ENCODE measurements at regions not wholly inside any gene's neighbourhood (a gene's known extent, or its start where the extent isn't known, plus 50 kb on each side); places are given as distances from the start of the nearest gene placed in this dataset.

- TF ChIP-seq PURB (CRISPR knock-in tag; IDR thresholded peaks at IDR 0.05; ENCODE audit: low read depth) (no peak), ZNF280B (CRISPR knock-in tag; IDR thresholded peaks at IDR 0.05) (no peak), MIER1 (IDR thresholded peaks at IDR 0.05; ENCODE audit: low read depth) (no peak), POLR3G (IDR thresholded peaks at IDR 0.05; ENCODE audit: extremely low read depth, insufficient read length, insufficient replicate concordance) (no peak), BCL6 (CRISPR knock-in tag; IDR thresholded peaks at IDR 0.05) (no peak), IRF2 (CRISPR knock-in tag; IDR thresholded peaks at IDR 0.05) (no peak), ZKSCAN8 (CRISPR knock-in tag; IDR thresholded peaks at IDR 0.05) (0 out of 2 replicates have a peak, but pooled peaks have one; percentile 35), FUS (optimal IDR thresholded peaks at IDR 0.05; ENCODE audit: low read depth, low read length) (no peak), TAF15 (IDR thresholded peaks at IDR 0.05; ENCODE audit: low read depth, low read length) (0 out of 2 replicates have a peak, but pooled peaks have one; percentile 50), ZNF780A (CRISPR knock-in tag; IDR thresholded peaks at IDR 0.05) (no peak), ZC3H4 (CRISPR knock-in tag; IDR thresholded peaks at IDR 0.05; ENCODE audit: borderline replicate concordance) (no peak), FOXO4 (CRISPR knock-in tag; IDR thresholded peaks at IDR 0.05) (no peak), NCOA4 (IDR thresholded peaks at IDR 0.05; ENCODE audit: partially characterized antibody) (no peak), SRSF3 (IDR thresholded peaks at IDR 0.05; ENCODE audit: insufficient read depth, low read length) (no peak), NFIC (IDR thresholded peaks at IDR 0.05) (no peak), RFX1 (IDR thresholded peaks at IDR 0.05) (no peak), ETS2 (tag; IDR thresholded peaks at IDR 0.05; ENCODE audit: borderline replicate concordance, poor library complexity, severe bottlenecking) (no peak), CBX5 (IDR thresholded peaks at IDR 0.05; ENCODE audit: borderline replicate concordance, low read depth) (no peak), HIVEP1 (CRISPR knock-in tag; IDR thresholded peaks at IDR 0.05) (peak; percentile 43; the same call in 1 of the 2 replicates), ZC3H11A (IDR thresholded peaks at IDR 0.05; ENCODE audit: low read depth, low read length) (no peak), ZNF436 (CRISPR knock-in tag; IDR thresholded peaks at IDR 0.05) (no peak), SFPQ (IDR thresholded peaks at IDR 0.05; ENCODE audit: low read depth, low read length) (no peak), ZNF830 (CRISPR knock-in tag; IDR thresholded peaks at IDR 0.05) (peak; percentile 22; the same call in 1 of the 2 replicates), CHCHD3 (CRISPR knock-in tag; IDR thresholded peaks at IDR 0.05) (no peak), MED1 (CRISPR knock-in tag; IDR thresholded peaks at IDR 0.05; ENCODE audit: borderline replicate concordance) (no peak)
These were observed 52.5 kb upstream of the CLDN5 start (continued) for GRCh38 chr22:19576460-19577421.
